ENCODE measurements at regions not wholly inside any gene's neighbourhood (a gene's known extent, or its start where the extent isn't known, plus 50 kb on each side); places are given as distances from the start of the nearest gene placed in this dataset.

DNA sequence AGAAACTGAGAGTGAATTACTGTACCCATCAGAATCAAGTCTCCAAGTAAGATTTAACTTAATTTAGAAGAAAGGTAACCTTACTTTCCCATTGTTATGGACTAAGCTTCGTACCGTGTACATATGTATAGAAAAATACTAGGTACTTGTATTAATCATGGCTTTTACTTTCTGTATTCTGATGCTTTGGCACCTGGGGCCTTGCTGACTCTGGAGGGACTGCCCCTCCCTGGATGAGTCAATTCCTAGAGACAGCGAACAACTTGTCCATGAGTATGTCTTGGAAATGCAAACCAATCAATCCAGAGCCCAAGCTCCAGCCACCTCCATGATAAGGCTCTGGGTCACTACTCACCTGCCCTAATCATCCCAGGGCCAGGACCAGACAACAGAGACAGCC lies 50.0 kb upstream of the DGKG start:
- CTCF ChIA-PET: interaction anchor here (0.6 kb wide), 1 partner anchor 118 kb away, joined by 3 read pairs; no protein-coding TSS in a partner anchor
- POLR2A ChIA-PET: interaction anchor here (0.6 kb wide), 1 partner anchor 168 kb away, joined by 3 read pairs; no protein-coding TSS in a partner anchor
- Histone ChIP-seq H3K4me3 (ENCODE audit: control insufficient read depth in 1 of 7, extremely low read depth in 1 of 7, insufficient read depth in 4 of 7, low read depth in 2 of 7, low read length in 6 of 7) (no peak overlapping the region), H3K27ac (ENCODE audit: insufficient read depth in 1 of 2, low read depth in 1 of 2, low read length in 2 of 2, poor library complexity in 1 of 2, severe bottlenecking in 2 of 2) (no peak overlapping the region), H3K4me1 (ENCODE audit: control extremely low read depth in 1 of 4, control insufficient read depth in 4 of 4, insufficient read depth in 4 of 4, low read length in 3 of 4) (peaks cover 3 to 13% (median 10%) of the 10 kb centered on the region in 4 experiments), H3K36me3 (ENCODE audit: control insufficient read depth in 4 of 4, insufficient read depth in 4 of 4, low read length in 3 of 4) (no peaks in the 10 kb centered on the region), H3K27me3 (replicated peaks in 2 of 5; ENCODE audit: control insufficient read depth in 4 of 5, insufficient read depth in 5 of 5, low read length in 4 of 5) (peaks cover 0 to 8% (median 0%) of the 10 kb centered on the region in 5 experiments), H3K9me3 (ENCODE audit: control extremely low read depth in 1 of 5, control insufficient read depth in 4 of 5, insufficient read depth in 2 of 5, low read depth in 1 of 5, low read length in 4 of 5) (no peaks in the 10 kb centered on the region)
- no peak for DNase-seq
- no CpG with 5 or more reads among the region's 3 CpGs for WGBS (ENCODE audit: insufficient coverage)

Data from common myeloid progenitor, CD34-positive (primary cell).